Karpas-422 (cell line): ENCODE measurements at regions not wholly inside any gene's neighbourhood (a gene's known extent, or its start where the extent isn't known, plus 50 kb on each side); places are given as distances from the start of the nearest gene placed in this dataset.

Experiments used
- DNase-seq: peaks from one replicate; pipeline ENCODE4 v3.0.0-alpha.2; 2015
- H2AFZ ChIP-seq: fragments of 200-600 bp; sonication (generic); 2 replicates; pipeline ENCODE4 v1.6.1; 2014; ENCODE audit warnings: antibody characterized with exemption, low read length, mixed read lengths
- H3K27ac ChIP-seq: fragments of 200-600 bp; sonication (generic); 2 replicates; pipeline ENCODE4 v1.5.1; 2014; ENCODE audit warnings: mild to moderate bottlenecking, low read length, moderate library complexity
- H3K27me3 ChIP-seq: fragments of 200-600 bp; sonication (generic); 2 replicates; pipeline ENCODE4 v1.6.1; 2014; ENCODE audit warnings: low read length, mixed read lengths
- H3K36me3 ChIP-seq: fragments of 200-600 bp; sonication (generic); 2 replicates; pipeline ENCODE4 v1.6.1; 2014; ENCODE audit warnings: low read length, mixed read lengths; ENCODE audit not compliant: insufficient read depth
- H3K4me1 ChIP-seq: fragments of 200-600 bp; sonication (generic); 2 replicates; pipeline ENCODE4 v1.6.1; 2014; ENCODE audit warnings: mild to moderate bottlenecking, low read length, mixed read lengths
- H3K4me2 ChIP-seq: fragments of 200-600 bp; sonication (generic); 2 replicates; pipeline ENCODE4 v1.6.1; 2014; ENCODE audit warnings: low read length, low read depth, mild to moderate bottlenecking; ENCODE audit not compliant: poor library complexity, severe bottlenecking
- H3K4me3 ChIP-seq: fragments of 200-600 bp; sonication (generic); 2 replicates; pipeline ENCODE4 v1.5.1; 2014; ENCODE audit warnings: mild to moderate bottlenecking, antibody characterized with exemption, low read length, mixed read lengths
- H3K79me2 ChIP-seq: fragments of 200-600 bp; sonication (generic); 2 replicates; pipeline ENCODE4 v1.6.1; 2014; ENCODE audit warnings: mild to moderate bottlenecking, low read length, mixed read lengths
- H3K9ac ChIP-seq: fragments of 200-600 bp; sonication (generic); 2 replicates; pipeline ENCODE4 v1.6.0; 2014; ENCODE audit warnings: low read length
- H3K9me2 ChIP-seq: fragments of 200-600 bp; sonication (generic), shearing (Covaris generic); replicated peaks from 2 replicates; pipeline ENCODE4 v1.6.0; 2014; ENCODE audit warnings: mild to moderate bottlenecking, low read length, moderate library complexity; ENCODE audit not compliant: insufficient read depth
- H3K9me3 ChIP-seq: fragments of 300-700, 200-600 bp; sonication (generic); 2 replicates; pipeline ENCODE4 v1.6.1; 2014; ENCODE audit warnings: low read length, mixed read lengths
- H4K20me1 ChIP-seq: fragments of 200-600 bp; sonication (generic); 2 replicates; pipeline ENCODE4 v1.6.1; 2014; ENCODE audit warnings: mild to moderate bottlenecking, antibody characterized with exemption, low read length, low read depth; ENCODE audit not compliant: insufficient read depth

- Histone ChIP-seq H3K9me3 (no peaks in the 10 kb centered on the region), H3K4me2 (no peak overlapping the region), H3K9me2 (no peaks in the 10 kb centered on the region), H3K27ac (no peak overlapping the region), H4K20me1 (no peaks in the 10 kb centered on the region), H3K27me3 (no peaks in the 10 kb centered on the region), H3K4me1 (no peaks in the 10 kb centered on the region), H3K79me2 (no peaks in the 10 kb centered on the region), H2AFZ (no peak overlapping the region), H3K36me3 (no peaks in the 10 kb centered on the region), H3K9ac (no peak overlapping the region), H3K4me3 (no peak overlapping the region)
- no peak for DNase-seq
These were observed 69.7 kb upstream of the KCNJ6 start for GRCh38 chr21:37986000-37986399.

GRCh38 chr21:37986751-37987399 is 70.6 kb upstream of the KCNJ6 start:
- H3K79me2 ChIP-seq: no peaks in the 10 kb centered on the region
- no peaks in the 10 kb centered on the region for H3K9me3 ChIP-seq
- no peak overlapping the region for H3K9ac ChIP-seq
- no peak for DNase-seq
- H3K4me3 ChIP-seq: no peak overlapping the region
- H3K4me1 ChIP-seq: no peaks in the 10 kb centered on the region
- no peak overlapping the region for H2AFZ ChIP-seq
- no peak overlapping the region for H3K4me2 ChIP-seq
- no peak overlapping the region for H3K27ac ChIP-seq
- no peaks in the 10 kb centered on the region for H3K36me3 ChIP-seq
- no peaks in the 10 kb centered on the region for H4K20me1 ChIP-seq
- H3K27me3 ChIP-seq: no peaks in the 10 kb centered on the region
- no peaks in the 10 kb centered on the region for H3K9me2 ChIP-seq

- Histone ChIP-seq H4K20me1 (no peaks in the 10 kb centered on the region), H2AFZ (no peak overlapping the region), H3K27ac (no peak overlapping the region), H3K9me2 (no peaks in the 10 kb centered on the region), H3K9me3 (no peaks in the 10 kb centered on the region), H3K4me1 (no peaks in the 10 kb centered on the region), H3K27me3 (no peaks in the 10 kb centered on the region), H3K36me3 (no peaks in the 10 kb centered on the region), H3K4me3 (no peak overlapping the region), H3K9ac (no peak overlapping the region), H3K79me2 (no peaks in the 10 kb centered on the region), H3K4me2 (no peak overlapping the region)
- DNase-seq: no peak
These were observed 71.4 kb upstream of the KCNJ6 start for GRCh38 chr21:37987668-37988067.

GRCh38 chr21:37993071-37993470 is 76.8 kb upstream of the KCNJ6 start:
- no peak overlapping the region for H3K27ac ChIP-seq
- H3K36me3 ChIP-seq: no peaks in the 10 kb centered on the region
- H3K9me2 ChIP-seq: no peaks in the 10 kb centered on the region
- no peaks in the 10 kb centered on the region for H3K27me3 ChIP-seq
- no peak overlapping the region for H3K4me2 ChIP-seq
- no peaks in the 10 kb centered on the region for H4K20me1 ChIP-seq
- DNase-seq: no peak
- H3K4me1 ChIP-seq: no peaks in the 10 kb centered on the region
- H3K9ac ChIP-seq: no peak overlapping the region
- no peak overlapping the region for H3K4me3 ChIP-seq
- H3K79me2 ChIP-seq: no peaks in the 10 kb centered on the region
- no peaks in the 10 kb centered on the region for H3K9me3 ChIP-seq
- no peak overlapping the region for H2AFZ ChIP-seq

GRCh38 chr21:37994211-37994610 is 78.0 kb upstream of the KCNJ6 start:
- Histone ChIP-seq H3K27me3 (no peaks in the 10 kb centered on the region), H4K20me1 (no peaks in the 10 kb centered on the region), H3K9ac (no peak overlapping the region), H3K27ac (no peak overlapping the region), H3K36me3 (no peaks in the 10 kb centered on the region), H3K4me1 (no peaks in the 10 kb centered on the region), H3K79me2 (no peaks in the 10 kb centered on the region), H3K9me3 (no peaks in the 10 kb centered on the region), H3K4me2 (no peak overlapping the region), H3K4me3 (no peak overlapping the region), H2AFZ (no peak overlapping the region), H3K9me2 (no peaks in the 10 kb centered on the region)
- DNase-seq: no peak

GRCh38 chr21:38012672-38013071 is 96.4 kb upstream of the KCNJ6 start:
- DNase-seq: no peak
- Histone ChIP-seq H3K4me3 (no peak overlapping the region), H3K4me2 (no peak overlapping the region), H2AFZ (no peak overlapping the region), H3K9me2 (no peaks in the 10 kb centered on the region), H3K4me1 (no peaks in the 10 kb centered on the region), H3K79me2 (no peaks in the 10 kb centered on the region), H3K9ac (no peak overlapping the region), H3K27me3 (no peaks in the 10 kb centered on the region), H3K27ac (no peak overlapping the region), H3K36me3 (no peaks in the 10 kb centered on the region), H4K20me1 (no peaks in the 10 kb centered on the region), H3K9me3 (no peaks in the 10 kb centered on the region)

- no peak for DNase-seq
- Histone ChIP-seq H3K27ac (no peak overlapping the region), H3K79me2 (no peaks in the 10 kb centered on the region), H3K9ac (no peak overlapping the region), H3K27me3 (no peaks in the 10 kb centered on the region), H2AFZ (no peak overlapping the region), H3K4me1 (no peaks in the 10 kb centered on the region), H4K20me1 (no peaks in the 10 kb centered on the region), H3K4me2 (no peak overlapping the region), H3K9me3 (no peaks in the 10 kb centered on the region), H3K36me3 (no peaks in the 10 kb centered on the region), H3K4me3 (no peak overlapping the region), H3K9me2 (no peaks in the 10 kb centered on the region)
These were observed 97.5 kb upstream of the KCNJ6 start for GRCh38 chr21:38013741-38014140.

- DNase-seq: no peak
- no peaks in the 10 kb centered on the region for H3K9me3 ChIP-seq
- no peaks in the 10 kb centered on the region for H3K27me3 ChIP-seq
- H2AFZ ChIP-seq: no peak overlapping the region
- H3K36me3 ChIP-seq: no peaks in the 10 kb centered on the region
- no peak overlapping the region for H3K27ac ChIP-seq
- H3K9ac ChIP-seq: no peak overlapping the region
- no peaks in the 10 kb centered on the region for H3K9me2 ChIP-seq
- H3K79me2 ChIP-seq: no peaks in the 10 kb centered on the region
- no peak overlapping the region for H3K4me3 ChIP-seq
- H3K4me1 ChIP-seq: no peaks in the 10 kb centered on the region
- H3K4me2 ChIP-seq: no peak overlapping the region
- H4K20me1 ChIP-seq: no peaks in the 10 kb centered on the region
These were observed 98.0 kb upstream of the KCNJ6 start for GRCh38 chr21:38014298-38014697.
